GM18520 (cell line): ENCODE measurements at regions not wholly inside any gene's neighbourhood (a gene's known extent, or its start where the extent isn't known, plus 50 kb on each side); places are given as distances from the start of the nearest gene placed in this dataset.

ENCODE experiments used
- ATAC-seq: cut with Tn5 transposase; IDR thresholded peaks from one replicate; pipeline ENCODE4 v1.9.1; 2021; ENCODE audit not compliant: unreplicated experiment

DNA sequence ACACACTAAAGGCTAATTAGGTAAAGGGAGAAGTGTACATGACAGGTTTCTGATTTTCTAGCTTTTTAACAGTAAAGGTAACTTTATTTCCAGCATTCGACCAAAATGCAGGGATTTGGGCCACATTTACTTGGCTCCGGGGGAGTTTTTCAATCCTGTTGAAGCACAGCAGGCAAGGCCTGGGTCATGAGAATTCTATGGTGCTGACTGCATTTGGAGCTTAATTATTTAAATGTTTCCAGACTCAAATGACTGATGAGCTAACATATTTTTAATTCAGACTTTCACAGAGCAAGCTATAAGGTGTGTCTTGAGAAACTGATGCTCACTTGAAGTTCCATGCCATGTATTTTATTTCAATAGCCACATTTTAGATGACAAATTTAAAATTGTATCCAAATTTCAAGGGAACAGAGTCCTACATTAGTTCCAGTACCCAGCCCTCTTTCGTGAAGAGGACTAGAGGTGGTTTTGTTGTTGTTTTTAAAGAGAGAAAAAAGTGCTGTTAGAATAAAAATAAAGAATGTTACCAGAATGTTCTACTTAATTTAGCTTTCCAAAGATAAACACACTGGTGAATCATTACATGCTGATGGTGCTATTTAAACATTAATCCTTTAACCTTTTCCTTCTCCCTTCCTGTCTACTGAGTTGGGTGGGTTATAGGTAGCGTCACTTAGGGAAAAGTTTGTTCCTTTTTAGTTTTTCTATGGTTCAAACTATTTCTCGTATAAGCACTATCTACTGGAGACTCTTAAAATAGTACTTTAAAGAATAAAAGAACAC is 82.3 kb upstream of the PHACTR2 start:
- no peak for ATAC-seq

DNA sequence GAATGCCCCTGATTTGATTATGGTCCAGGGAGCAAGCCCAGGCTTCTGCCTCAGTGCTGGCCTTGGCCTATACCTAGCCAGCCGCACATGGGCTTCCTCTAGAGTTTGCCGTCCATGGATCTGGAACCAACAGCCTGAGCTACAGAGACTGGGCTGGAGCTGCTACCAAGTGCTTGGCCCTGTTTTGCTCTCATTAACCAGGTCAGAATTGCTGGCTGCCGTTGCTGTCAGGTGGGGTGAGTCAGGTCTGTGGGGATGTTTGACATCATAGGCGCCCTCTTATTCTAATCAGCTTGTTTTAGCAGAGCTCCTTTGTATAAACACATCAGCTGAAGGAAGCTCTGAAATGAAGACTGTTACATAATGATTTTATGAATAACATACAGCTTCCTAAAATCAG is 83.1 kb upstream of the PHACTR2 start:
- ATAC-seq = no peak

DNA sequence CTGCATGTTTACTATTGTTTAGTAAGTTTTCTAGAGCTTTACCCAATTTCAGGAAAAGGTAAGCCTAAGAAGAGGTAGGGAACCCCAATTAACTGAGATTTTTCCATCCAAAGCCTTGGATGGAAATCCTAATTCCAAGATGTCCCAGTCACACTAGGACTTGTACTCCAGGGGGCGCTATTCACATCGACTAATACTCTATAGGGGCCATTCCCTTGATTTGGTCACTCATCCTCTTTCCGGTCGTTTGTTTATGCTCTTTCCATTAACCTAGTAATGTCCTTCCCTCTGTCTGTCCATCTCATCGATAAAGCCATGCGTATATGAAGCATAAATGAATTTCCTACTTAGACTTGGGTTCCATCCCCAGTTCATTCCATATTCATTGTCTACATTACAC is 80.8 kb upstream of the FUCA2 start:
- no peak for ATAC-seq

DNA sequence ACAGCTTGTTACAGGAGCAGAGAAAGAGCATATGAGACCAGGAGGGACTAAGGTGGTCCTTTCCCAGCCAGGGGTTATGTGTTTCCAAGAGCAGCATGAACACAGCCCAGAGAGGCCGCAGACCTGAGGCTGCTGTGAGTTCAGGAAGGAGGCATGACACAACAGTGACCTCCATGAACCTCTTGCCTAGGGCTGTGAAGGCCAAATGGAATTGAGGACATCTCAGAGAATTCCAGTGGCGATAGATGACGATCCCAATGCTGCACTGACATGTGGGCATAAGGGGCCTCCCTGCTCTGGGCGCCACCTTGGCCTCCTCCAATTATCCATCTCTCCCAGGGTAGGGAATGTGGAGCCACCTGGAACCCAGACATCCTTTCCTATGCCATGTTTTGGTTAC is 79.9 kb upstream of the FUCA2 start:
- no peak for ATAC-seq

DNA sequence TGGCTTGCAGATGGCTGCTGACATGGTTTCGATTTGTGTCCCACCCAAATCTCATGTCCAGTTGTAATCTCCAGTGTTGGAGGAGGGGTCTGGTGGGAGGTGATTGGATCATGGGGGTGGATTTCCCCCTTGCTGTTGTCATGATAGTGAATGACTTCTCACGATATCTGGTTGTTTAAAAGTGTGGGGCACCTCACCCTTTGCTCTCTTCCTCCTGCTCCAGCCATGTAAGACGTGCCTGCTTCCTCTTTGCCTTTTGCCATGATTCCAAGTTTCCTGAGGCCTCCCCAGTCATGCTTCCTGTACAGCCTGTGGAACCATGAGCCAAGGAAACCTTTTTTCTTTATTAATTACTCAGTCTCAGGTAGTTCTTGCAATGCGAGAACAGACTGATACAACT is 77.6 kb upstream of the FUCA2 start:
- no peak for ATAC-seq

DNA sequence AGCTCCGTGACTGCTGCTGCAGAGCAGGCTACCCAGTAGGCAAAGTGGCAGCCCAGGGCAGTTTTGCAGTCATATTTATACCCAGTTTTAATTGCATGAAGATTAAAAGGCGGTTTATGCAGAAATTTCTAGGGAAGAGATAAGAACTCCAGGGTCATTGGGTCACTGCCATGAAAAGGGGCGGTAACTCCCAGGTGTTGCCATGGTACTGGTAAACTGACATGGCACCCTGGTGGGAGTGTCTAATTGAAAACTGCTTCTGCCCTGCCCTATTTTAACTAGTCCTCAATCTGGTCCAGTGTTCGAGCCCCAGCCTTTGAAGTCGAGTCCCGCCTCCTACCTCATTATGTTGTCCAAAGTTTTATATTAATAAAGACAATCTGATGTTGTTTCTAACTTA is 75.0 kb upstream of the FUCA2 start:
- ATAC-seq = no peak

DNA sequence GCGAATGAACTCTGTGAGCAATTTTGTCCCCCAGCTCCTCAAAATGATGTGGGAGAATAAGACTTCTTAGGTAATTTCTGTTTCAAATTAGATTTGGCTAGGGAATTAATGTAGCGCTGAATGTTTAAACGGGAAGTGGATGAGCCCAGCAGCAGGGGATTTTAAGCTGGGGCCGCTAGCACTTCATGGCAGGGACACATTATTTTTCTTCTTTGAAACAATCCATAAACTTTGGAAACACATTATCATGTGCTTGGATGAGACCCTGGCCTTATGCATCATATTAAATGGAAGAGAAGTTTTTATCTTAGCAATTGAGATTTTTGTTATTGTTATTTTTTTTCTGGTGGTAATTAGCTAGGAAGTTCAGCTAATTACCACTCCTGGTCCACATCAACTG is 74.2 kb upstream of the FUCA2 start:
- ATAC-seq = no peak

DNA sequence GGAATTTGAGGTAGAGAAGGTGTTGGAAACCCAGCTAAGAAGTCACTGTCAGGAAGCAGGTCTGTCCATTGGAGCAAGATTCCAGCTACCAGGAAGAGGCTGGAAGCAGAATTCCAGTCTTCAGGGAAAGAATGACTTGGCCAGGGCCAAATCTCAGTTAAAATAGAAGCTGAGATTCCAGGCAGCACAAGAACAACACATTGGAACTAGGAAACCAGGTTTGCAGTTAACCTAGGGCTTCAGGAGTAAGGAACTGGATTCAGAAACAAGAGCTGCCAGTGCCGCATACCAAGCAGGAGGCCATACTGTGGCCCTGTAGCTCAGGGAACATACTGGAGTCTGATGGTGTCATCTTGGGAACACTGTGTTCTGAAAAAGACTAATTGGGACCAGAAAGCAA is 73.7 kb upstream of the FUCA2 start:
- ATAC-seq = no peak

DNA sequence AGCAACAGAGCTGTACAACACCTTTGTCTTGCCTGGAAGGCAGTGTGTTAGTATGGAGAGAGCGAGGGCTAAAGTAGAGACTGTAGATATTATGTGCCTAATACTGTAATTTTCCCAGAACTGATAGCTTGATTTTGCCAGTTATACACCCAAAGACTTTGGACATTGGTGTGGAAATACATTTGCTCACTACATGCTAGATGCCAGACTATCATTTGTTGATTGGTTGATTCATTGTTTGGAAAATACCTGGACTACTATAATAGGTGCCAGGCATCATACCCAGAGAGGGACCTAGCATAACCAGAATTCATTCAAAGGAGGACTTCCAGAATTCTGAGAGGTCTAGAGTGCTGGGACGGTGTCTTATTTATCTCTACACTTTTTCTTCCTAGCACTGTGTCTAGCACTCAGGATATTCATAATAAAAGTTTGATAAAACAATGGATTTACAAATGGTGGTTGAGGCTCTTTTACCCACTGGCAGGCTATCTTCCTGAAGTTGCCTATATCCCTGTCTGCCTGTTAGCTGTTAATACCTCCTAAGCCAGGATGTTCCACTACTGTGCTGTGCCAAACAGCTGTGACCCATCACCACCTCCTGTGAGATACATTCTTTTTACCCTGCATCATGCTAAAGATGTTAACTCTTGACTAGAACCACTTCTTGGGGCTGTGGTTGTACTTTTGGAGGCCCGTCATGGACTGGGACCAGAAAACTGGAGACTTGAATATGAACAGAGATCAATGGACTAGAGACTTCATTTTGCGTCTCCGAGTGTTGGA is 72.2 kb upstream of the FUCA2 start:
- no peak for ATAC-seq

DNA sequence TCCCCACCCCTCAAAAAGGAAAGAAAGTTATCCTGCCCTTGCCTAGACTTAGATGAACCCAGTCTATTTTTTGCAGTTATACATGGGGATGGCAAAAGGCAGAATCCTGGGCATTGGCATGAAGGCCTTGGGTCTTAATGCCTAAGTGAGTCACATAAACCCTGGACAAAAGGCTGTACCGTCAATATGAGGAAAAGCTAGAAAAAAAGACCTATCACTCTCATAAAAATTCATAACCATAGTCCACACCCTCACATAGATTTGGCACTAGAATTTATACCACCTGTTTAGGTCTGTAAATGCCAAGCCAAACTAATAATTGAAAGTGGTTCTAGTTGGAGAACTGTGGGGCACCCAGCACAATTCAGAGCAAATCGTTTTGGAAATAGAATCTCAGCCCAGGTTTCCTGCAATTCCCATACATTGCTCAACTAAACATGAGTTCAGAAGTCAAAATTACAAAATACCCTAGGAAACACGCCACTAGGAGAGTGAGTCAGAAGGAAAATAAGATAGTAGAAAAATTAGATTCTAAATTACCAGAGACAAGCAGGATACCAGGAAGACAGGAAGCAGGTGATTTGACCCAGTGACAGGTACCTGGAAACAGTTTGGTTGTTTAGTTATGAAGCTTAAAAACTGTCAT is 70.4 kb upstream of the FUCA2 start:
- ATAC-seq = no peak

DNA sequence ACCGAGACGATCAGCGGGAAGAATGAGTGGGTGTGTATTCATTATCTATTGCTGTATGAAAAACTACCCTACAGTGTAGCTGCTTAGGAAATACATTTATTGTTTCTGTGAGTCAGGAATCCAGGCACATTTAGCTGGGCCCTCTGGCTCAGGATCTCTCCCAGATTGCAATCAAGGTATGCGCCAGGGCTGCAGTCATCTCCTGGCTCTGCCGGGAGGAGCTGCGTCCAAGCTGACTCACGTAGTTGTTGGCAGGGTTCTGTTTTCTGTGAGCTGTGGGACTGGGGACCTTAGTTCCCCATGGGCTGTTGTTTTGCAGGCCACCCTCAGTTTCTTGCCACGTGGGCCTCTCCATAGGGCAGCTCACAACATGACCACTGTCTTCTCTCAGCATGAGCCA is 68.2 kb upstream of the FUCA2 start:
- no peak for ATAC-seq

DNA sequence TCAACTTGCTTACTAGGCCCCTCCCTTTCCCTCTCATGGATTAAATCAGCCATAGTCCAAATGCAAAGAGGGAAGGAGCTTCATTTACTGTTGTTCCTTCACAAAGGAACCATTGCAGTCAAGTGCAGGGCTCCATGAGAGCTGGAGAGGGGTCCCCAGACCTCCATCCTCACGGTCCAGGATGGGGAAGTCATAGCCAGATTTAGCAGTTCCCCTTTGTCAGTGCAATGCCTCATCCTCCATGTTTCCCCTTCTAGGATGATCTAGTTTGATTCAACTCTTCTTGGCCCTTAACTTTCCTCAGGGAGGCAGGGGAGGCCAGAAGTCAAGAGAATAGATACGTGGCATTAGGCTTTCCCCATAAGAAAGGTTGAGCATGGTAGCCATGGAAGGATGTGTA is 66.5 kb upstream of the FUCA2 start:
- ATAC-seq = no peak

DNA sequence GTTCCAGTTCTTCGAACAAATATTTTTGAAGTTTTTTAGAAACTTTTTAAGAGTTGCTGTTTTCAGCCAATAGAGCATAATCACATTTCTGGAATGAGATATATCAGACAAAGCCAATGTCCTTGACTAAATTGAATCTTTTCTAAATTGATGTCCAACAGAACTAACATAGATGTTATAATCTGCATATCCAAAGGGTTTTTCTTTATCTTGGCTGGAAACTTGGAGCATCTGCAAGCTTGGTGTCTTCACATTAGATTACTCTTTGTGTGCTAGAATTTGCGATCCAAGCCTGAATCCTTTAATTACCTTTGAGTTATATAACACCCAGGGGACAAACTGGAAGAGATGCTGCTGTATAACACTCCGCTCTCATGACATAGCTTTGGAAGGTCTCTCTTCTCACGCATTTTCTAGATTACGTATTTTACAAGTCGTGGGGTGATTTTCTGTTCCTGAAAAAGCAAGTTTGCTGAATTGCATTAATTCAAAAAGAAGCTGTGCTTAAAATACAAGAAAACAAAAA is 64.4 kb upstream of the FUCA2 start:
- ATAC-seq = no peak

DNA sequence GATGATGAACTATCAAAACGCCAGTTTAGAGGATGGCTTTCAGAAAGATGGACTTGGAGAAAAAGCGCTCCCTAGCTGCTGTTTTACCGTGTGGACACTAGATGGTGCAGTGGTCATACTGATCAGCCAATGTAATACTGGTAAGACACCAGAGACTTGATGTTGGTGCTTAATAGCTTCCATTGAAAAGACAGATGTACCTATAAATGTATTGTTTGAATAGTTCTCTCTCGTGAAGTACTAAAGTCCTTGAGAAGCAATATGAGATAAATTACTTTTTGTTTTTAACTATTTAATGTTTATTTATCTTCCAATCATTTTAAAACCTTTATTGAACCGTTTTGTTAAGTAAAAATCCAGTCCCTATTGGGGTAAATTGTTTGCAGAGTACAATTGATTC is 63.9 kb upstream of the FUCA2 start:
- peak; percentile 86 for ATAC-seq

DNA sequence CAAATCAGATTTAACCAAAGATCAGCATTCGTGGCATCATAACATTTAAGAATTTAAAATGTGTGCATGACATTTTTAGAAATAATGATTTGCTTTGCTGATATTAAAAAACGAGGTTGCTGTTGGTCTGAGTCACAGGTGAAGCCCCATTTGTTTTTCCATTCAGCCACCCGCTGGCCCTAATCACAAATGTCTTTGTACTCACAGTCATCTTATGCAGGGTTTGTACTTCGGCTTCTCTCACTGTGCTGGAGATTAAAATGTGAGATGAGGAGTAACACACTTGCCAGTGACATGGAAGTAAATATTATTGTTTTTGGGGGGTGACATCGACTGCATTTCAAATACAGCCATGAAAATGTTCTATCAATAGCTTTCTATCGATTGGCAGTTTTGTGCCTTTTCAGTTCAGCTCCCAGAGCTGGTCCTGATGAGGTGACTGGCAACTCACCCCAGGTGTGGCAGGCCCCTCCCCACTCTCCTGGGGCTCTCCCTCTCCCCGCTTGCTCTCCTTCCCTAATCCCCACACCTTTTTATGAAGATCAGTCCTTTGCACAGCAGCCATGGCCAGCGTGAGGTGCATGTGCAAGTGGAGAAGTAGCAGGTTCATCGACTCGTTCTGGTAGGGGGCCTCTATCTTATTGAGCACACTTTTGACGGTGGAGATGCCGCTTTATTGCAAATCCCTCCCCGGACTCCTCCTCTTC is 58.8 kb upstream of the FUCA2 start:
- ATAC-seq = no peak

DNA sequence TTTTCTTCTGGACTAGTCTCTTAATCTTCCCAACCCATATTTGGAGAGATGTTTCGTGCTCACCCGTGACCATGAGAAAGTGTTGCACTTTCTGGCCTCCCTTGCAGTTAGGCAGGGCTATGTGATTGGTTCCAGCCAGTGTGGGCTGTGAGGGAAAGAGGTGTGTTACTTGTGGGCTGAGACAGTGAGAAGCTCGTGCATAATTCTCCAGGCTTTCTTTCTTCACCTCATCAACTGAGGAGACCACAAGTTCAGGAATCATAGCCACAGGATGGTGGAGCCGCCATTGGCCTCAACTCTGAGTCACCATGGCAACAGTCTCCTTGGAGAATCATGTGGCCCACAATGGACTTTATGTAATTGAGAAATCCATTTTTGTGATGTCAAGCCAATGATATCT is 57.5 kb upstream of the FUCA2 start:
- ATAC-seq = no peak

DNA sequence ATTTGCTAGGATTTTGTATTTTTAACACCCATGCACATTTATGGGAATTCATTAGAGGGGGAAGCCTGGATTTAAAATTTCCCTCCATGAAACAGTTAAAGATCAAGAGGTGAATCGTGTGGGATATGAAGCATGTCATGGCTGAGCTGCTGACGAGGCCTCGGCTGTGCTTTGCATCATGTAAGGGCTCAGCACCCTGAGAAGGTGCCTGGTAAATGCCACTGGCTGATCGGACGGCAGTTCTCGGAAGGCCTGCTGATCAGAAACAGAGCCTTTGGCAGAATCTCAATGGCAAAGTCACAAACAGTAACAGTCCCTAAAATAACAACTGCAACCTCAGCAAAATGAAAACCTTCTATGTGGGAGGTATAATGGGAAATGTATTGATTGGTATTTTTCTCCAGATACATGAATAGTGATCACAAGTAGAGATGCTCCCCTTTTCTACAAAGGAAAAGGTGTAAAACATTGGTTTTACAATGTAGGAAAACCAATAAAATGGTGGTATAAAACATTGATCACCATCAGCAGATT is 53.0 kb upstream of the FUCA2 start:
- no peak for ATAC-seq

DNA sequence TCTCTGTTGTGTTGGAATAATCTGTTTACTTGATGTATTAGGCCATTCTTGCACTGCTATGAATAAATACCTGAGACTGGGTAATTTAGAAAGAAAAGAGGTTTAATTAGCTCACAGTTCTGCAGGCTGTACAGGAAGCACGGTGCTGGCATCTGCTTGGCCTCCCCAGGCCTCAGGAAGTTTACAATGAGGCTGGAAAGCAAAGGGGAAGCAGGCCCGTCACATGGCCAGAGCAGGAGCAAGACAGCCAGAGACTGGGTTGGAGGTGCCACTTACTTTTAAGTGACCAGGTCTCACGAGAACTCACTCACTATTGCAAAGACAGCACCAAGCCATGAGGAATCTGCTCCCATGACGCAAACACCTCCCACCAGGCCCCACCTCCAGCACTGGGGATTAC is 50.6 kb upstream of the FUCA2 start:
- ATAC-seq = no peak
